ENCODE measurements at regions not wholly inside any gene's neighbourhood (a gene's known extent, or its start where the extent isn't known, plus 50 kb on each side); places are given as distances from the start of the nearest gene placed in this dataset.

DNA sequence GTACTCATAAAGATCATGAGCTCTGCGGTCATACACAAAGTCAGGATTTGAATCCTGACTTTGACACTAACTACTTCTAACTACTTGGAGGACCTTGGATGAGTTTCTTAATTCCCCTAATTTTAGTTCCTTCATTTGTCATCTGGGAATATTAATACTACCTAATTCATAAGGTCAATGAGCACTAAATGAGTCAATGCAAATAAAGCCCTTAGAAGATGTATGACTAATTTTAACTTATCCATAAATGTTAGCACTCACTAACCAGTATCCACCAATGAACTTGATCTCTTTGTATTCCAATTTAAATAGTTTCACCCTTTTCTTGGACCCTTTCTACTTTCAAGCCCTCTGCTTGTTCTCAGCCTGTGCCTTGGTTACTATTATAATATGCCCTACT is 1106.4 kb downstream of the CDH18 start (continued):
- TF ChIP-seq, protein P1, sequence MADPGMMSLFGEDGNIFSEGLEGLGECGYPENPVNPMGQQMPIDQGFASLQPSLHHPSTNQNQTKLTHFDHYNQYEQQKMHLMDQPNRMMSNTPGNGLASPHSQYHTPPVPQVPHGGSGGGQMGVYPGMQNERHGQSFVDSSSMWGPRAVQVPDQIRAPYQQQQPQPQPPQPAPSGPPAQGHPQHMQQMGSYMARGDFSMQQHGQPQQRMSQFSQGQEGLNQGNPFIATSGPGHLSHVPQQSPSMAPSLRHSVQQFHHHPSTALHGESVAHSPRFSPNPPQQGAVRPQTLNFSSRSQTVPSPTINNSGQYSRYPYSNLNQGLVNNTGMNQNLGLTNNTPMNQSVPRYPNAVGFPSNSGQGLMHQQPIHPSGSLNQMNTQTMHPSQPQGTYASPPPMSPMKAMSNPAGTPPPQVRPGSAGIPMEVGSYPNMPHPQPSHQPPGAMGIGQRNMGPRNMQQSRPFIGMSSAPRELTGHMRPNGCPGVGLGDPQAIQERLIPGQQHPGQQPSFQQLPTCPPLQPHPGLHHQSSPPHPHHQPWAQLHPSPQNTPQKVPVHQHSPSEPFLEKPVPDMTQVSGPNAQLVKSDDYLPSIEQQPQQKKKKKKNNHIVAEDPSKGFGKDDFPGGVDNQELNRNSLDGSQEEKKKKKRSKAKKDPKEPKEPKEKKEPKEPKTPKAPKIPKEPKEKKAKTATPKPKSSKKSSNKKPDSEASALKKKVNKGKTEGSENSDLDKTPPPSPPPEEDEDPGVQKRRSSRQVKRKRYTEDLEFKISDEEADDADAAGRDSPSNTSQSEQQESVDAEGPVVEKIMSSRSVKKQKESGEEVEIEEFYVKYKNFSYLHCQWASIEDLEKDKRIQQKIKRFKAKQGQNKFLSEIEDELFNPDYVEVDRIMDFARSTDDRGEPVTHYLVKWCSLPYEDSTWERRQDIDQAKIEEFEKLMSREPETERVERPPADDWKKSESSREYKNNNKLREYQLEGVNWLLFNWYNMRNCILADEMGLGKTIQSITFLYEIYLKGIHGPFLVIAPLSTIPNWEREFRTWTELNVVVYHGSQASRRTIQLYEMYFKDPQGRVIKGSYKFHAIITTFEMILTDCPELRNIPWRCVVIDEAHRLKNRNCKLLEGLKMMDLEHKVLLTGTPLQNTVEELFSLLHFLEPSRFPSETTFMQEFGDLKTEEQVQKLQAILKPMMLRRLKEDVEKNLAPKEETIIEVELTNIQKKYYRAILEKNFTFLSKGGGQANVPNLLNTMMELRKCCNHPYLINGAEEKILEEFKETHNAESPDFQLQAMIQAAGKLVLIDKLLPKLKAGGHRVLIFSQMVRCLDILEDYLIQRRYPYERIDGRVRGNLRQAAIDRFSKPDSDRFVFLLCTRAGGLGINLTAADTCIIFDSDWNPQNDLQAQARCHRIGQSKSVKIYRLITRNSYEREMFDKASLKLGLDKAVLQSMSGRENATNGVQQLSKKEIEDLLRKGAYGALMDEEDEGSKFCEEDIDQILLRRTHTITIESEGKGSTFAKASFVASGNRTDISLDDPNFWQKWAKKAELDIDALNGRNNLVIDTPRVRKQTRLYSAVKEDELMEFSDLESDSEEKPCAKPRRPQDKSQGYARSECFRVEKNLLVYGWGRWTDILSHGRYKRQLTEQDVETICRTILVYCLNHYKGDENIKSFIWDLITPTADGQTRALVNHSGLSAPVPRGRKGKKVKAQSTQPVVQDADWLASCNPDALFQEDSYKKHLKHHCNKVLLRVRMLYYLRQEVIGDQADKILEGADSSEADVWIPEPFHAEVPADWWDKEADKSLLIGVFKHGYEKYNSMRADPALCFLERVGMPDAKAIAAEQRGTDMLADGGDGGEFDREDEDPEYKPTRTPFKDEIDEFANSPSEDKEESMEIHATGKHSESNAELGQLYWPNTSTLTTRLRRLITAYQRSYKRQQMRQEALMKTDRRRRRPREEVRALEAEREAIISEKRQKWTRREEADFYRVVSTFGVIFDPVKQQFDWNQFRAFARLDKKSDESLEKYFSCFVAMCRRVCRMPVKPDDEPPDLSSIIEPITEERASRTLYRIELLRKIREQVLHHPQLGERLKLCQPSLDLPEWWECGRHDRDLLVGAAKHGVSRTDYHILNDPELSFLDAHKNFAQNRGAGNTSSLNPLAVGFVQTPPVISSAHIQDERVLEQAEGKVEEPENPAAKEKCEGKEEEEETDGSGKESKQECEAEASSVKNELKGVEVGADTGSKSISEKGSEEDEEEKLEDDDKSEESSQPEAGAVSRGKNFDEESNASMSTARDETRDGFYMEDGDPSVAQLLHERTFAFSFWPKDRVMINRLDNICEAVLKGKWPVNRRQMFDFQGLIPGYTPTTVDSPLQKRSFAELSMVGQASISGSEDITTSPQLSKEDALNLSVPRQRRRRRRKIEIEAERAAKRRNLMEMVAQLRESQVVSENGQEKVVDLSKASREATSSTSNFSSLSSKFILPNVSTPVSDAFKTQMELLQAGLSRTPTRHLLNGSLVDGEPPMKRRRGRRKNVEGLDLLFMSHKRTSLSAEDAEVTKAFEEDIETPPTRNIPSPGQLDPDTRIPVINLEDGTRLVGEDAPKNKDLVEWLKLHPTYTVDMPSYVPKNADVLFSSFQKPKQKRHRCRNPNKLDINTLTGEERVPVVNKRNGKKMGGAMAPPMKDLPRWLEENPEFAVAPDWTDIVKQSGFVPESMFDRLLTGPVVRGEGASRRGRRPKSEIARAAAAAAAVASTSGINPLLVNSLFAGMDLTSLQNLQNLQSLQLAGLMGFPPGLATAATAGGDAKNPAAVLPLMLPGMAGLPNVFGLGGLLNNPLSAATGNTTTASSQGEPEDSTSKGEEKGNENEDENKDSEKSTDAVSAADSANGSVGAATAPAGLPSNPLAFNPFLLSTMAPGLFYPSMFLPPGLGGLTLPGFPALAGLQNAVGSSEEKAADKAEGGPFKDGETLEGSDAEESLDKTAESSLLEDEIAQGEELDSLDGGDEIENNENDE (IDR thresholded peaks at IDR 0.05; ENCODE audit: insufficient replicate concordance, low read length), result no peak
- TF ChIP-seq NRF1 (IDR thresholded peaks at IDR 0.05; ENCODE audit: low read depth, low read length), result no peak

All from H1 (cell line).